Parathyroid adenoma (tissue), 2 donors: ENCODE measurements at regions not wholly inside any gene's neighbourhood (a gene's known extent, or its start where the extent isn't known, plus 50 kb on each side); places are given as distances from the start of the nearest gene placed in this dataset.

ENCODE experiments used
- H2AFZ ChIP-seq: fragments of 300-600 bp; sonication (generic); one replicate; pipeline ENCODE4 v1.7.0; 2017; ENCODE audit warnings: antibody characterized with exemption, mild to moderate bottlenecking
- H3K27ac ChIP-seq: fragments of 300-600 bp; sonication (generic); one replicate; pipeline ENCODE4 v1.7.0; 2017
- H3K27me3 ChIP-seq: fragments of 300-600 bp; sonication (generic); one replicate; pipeline ENCODE4 v1.7.0; 2017; ENCODE audit warnings: low read length; ENCODE audit not compliant: control insufficient read depth, insufficient read depth
- H3K36me3 ChIP-seq: fragments of 300-600 bp; sonication (generic); one replicate; pipeline ENCODE4 v1.7.0; 2017; ENCODE audit warnings: low read length; ENCODE audit not compliant: control insufficient read depth, insufficient read depth
- H3K4me1 ChIP-seq: fragments of 300-600 bp; sonication (generic); one replicate; pipeline ENCODE4 v1.7.0; 2017; ENCODE audit warnings: control low read depth
- H3K4me2 ChIP-seq: fragments of 300-600 bp; sonication (generic); one replicate; pipeline ENCODE4 v1.7.0; 2017; ENCODE audit warnings: low read length
- H3K4me3 ChIP-seq: fragments of 300-600 bp; sonication (generic); one replicate; pipeline ENCODE4 v1.7.0; 2017; ENCODE audit warnings: low read depth, low read length
- H3K79me2 ChIP-seq: fragments of 300-600 bp; sonication (generic); one replicate; pipeline ENCODE4 v1.7.0; 2017; ENCODE audit warnings: control low read depth
- H3K9ac ChIP-seq: fragments of 300-600 bp; sonication (generic); one replicate; pipeline ENCODE4 v1.7.0; 2017; ENCODE audit warnings: mild to moderate bottlenecking
- H3K9me3 ChIP-seq: fragments of 300-600 bp; sonication (generic); one replicate; pipeline ENCODE4 v1.7.0; 2017; ENCODE audit warnings: low read length; ENCODE audit not compliant: control insufficient read depth
- CTCF ChIP-seq: fragments of 300-600 bp; sonication (generic); IDR thresholded peaks from one replicate; pipeline ENCODE4 v1.7.0; 2017; ENCODE audit warnings: antibody characterized with exemption, mild to moderate bottlenecking
- donor health status: primary hyperparathyroidism.

GRCh38 chr1:68801440-68801839, 304.6 kb upstream of the DEPDC1 start:
- no peak overlapping the region for H2AFZ ChIP-seq
- no peaks in the 10 kb centered on the region for H3K9me3 ChIP-seq
- no peaks in the 10 kb centered on the region for H3K4me1 ChIP-seq
- no peak overlapping the region for H3K9ac ChIP-seq
- H3K36me3 ChIP-seq: no peaks in the 10 kb centered on the region
- no peaks in the 10 kb centered on the region for H3K27me3 ChIP-seq
- H3K4me2 ChIP-seq: no peak overlapping the region
- no peaks in the 10 kb centered on the region for H3K79me2 ChIP-seq
- no peak for TF ChIP-seq CTCF
- H3K4me3 ChIP-seq: no peak overlapping the region
- no peak overlapping the region for H3K27ac ChIP-seq

- H3K36me3 ChIP-seq: no peaks in the 10 kb centered on the region
- H3K9ac ChIP-seq: no peak overlapping the region
- no peak for TF ChIP-seq CTCF
- no peaks in the 10 kb centered on the region for H3K4me1 ChIP-seq
- H3K4me3 ChIP-seq: no peak overlapping the region
- no peaks in the 10 kb centered on the region for H3K79me2 ChIP-seq
- no peak overlapping the region for H3K4me2 ChIP-seq
- H3K27ac ChIP-seq: no peak overlapping the region
- no peaks in the 10 kb centered on the region for H3K9me3 ChIP-seq
- no peaks in the 10 kb centered on the region for H3K27me3 ChIP-seq
- H2AFZ ChIP-seq: no peak overlapping the region
Measured at GRCh38 chr1:68805097-68805641, 308.3 kb upstream of the DEPDC1 start.

GRCh38 chr1:68808351-68808750, 311.5 kb upstream of the DEPDC1 start:
- no peak overlapping the region for H3K4me2 ChIP-seq
- no peak overlapping the region for H3K4me3 ChIP-seq
- no peaks in the 10 kb centered on the region for H3K36me3 ChIP-seq
- no peaks in the 10 kb centered on the region for H3K27me3 ChIP-seq
- H3K4me1 ChIP-seq: no peaks in the 10 kb centered on the region
- TF ChIP-seq CTCF: no peak
- no peaks in the 10 kb centered on the region for H3K9me3 ChIP-seq
- no peak overlapping the region for H3K27ac ChIP-seq
- no peak overlapping the region for H3K9ac ChIP-seq
- no peak overlapping the region for H2AFZ ChIP-seq
- no peaks in the 10 kb centered on the region for H3K79me2 ChIP-seq

- no peak for TF ChIP-seq CTCF
- Histone ChIP-seq H3K27me3 (no peaks in the 10 kb centered on the region), H3K9me3 (no peaks in the 10 kb centered on the region)
Measured at GRCh38 chr1:68811806-68812205, 314.9 kb upstream of the DEPDC1 start.

GRCh38 chr1:68812333-68812732, 315.5 kb upstream of the DEPDC1 start:
- H3K27me3 ChIP-seq: no peaks in the 10 kb centered on the region

More at GRCh38 chr1:68811806-68812205, 314.9 kb upstream of the DEPDC1 start:
- Histone ChIP-seq H3K4me1 (no peaks in the 10 kb centered on the region), H2AFZ (no peak overlapping the region), H3K4me3 (no peak overlapping the region), H3K36me3 (no peaks in the 10 kb centered on the region), H3K4me2 (no peak overlapping the region), H3K79me2 (no peaks in the 10 kb centered on the region), H3K27ac (no peak overlapping the region), H3K9ac (no peak overlapping the region)

More at GRCh38 chr1:68812333-68812732, 315.5 kb upstream of the DEPDC1 start:
- Histone ChIP-seq H3K4me2 (no peak overlapping the region), H3K36me3 (no peaks in the 10 kb centered on the region), H3K9me3 (no peaks in the 10 kb centered on the region), H3K9ac (no peak overlapping the region), H3K4me1 (no peaks in the 10 kb centered on the region), H3K27ac (no peak overlapping the region), H2AFZ (no peak overlapping the region), H3K79me2 (no peaks in the 10 kb centered on the region), H3K4me3 (no peak overlapping the region)
- no peak for TF ChIP-seq CTCF
